OCI-LY3 (cell line): ENCODE measurements at regions not wholly inside any gene's neighbourhood (a gene's known extent, or its start where the extent isn't known, plus 50 kb on each side); places are given as distances from the start of the nearest gene placed in this dataset.

ENCODE experiments used
- CTCF ChIP-seq: fragments of 200-600, 300-600 bp; sonication (generic); IDR thresholded peaks from 2 replicates; pipeline ENCODE4 v1.5.1; 2014; ENCODE audit warnings: antibody characterized with exemption, low read length, low read depth
- EZH2phosphoT487 ChIP-seq: fragments of 200-600 bp; shearing (Covaris generic); IDR thresholded peaks from 2 replicates; pipeline ENCODE4 v1.6.1; 2018; ENCODE audit warnings: antibody characterized with exemption, mixed run types, low read depth

DNA sequence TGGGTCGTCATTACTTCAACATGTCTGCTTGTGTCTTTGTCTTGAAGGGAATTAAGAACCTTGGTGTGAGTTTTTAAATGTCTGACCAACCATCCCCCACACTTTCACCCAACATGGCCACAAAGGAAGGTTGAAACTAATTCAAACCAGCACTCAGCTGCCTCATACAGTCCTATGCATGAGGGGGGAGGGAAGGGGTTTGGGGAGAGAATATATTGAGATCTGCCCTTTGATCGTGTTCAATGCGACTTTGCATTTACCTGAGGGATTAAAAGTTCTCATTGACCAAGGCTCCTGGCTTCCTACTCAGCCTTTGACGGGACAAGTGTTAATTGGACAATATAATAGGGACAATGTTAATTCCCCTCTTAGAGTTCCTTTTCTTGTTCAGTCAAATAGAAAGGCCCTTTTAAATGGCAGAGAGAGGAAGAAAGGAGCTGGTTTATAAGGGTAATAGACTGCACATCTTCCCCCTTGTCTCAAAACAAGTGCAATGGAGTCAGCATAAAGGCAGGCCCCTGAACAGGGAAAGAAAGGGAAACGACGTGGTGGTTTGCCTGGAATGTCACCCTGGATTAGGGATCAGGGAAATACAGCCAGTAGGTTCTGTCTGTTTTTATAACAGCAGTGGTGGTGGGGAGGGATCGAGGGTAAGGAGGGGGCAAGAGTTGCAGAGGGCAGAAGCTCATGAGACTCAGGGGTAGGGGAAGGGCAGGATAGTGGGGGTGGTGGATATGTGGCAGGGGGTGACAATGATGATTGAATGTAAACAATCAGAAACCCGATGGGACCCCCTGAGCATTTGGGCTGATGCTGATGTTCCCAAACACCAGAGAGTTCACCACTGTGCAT is 198.7 kb downstream of the MYCN start:
- TF ChIP-seq CTCF (no peak), EZH2phosphoT487 (no peak)
